Neural progenitor cell (in vitro differentiated cells): ENCODE measurements at regions not wholly inside any gene's neighbourhood (a gene's known extent, or its start where the extent isn't known, plus 50 kb on each side); places are given as distances from the start of the nearest gene placed in this dataset.

Experiments
- DNase-seq: peaks from one replicate; pipeline ENCODE4 v3.0.0-alpha.2; 2016; ENCODE audit warnings: low spot score
- H2AFZ ChIP-seq: fragments of 200-600 bp; sonication (generic); replicated peaks from 2 replicates; pipeline ENCODE4 v1.6.1; 2016; ENCODE audit warnings: antibody characterized with exemption
- H3F3A ChIP-seq: fragments of 200-600 bp; sonication (generic); 2 replicates; pipeline ENCODE4 v1.6.1; 2016; ENCODE audit warnings: antibody characterized with exemption, low read depth
- H3K27ac ChIP-seq: fragments of 200-600 bp; sonication (generic); 2 replicates; pipeline ENCODE4 v1.5.1; 2016; ENCODE audit warnings: mild to moderate bottlenecking
- H3K27me3 ChIP-seq: fragments of 200-600 bp; sonication (generic); 2 replicates; pipeline ENCODE4 v1.6.1; 2016; ENCODE audit warnings: mild to moderate bottlenecking, moderate library complexity
- H3K36me3 ChIP-seq: fragments of 200-600 bp; sonication (generic); 2 replicates; pipeline ENCODE4 v1.5.1; 2016
- H3K4me1 ChIP-seq: fragments of 200-600 bp; sonication (generic); 2 replicates; pipeline ENCODE4 v1.6.1; 2016; ENCODE audit warnings: mixed run types
- H3K4me2 ChIP-seq: fragments of 200-600 bp; sonication (generic); 2 replicates; pipeline ENCODE4 v1.6.1; 2016
- H3K4me3 ChIP-seq: fragments of 200-600 bp; sonication (generic); 2 replicates; pipeline ENCODE4 v1.5.1; 2016
- H3K79me2 ChIP-seq: fragments of 200-600 bp; sonication (generic); 2 replicates; pipeline ENCODE4 v1.6.1; 2016; ENCODE audit warnings: low read depth
- H3K9ac ChIP-seq: fragments of 200-600 bp; sonication (generic); 2 replicates; pipeline ENCODE4 v1.6.1; 2016
- H3K9me3 ChIP-seq: fragments of 200-600 bp; sonication (generic); 2 replicates; pipeline ENCODE4 v1.5.1; 2016; ENCODE audit warnings: low read depth
- H4K20me1 ChIP-seq: fragments of 200-600 bp; sonication (generic); 2 replicates; pipeline ENCODE4 v1.6.1; 2016; ENCODE audit warnings: low read depth
- H3K27ac Mint-ChIP-seq: 3 replicates; pipeline ENCODE4 v1.8.0; 2021; ENCODE audit warnings: mixed read lengths
- H3K27me3 Mint-ChIP-seq: 2 replicates; pipeline ENCODE4 v1.8.0; 2022; ENCODE audit warnings: low read depth, mild to moderate bottlenecking, inconsistent platforms, moderate library complexity, mixed read lengths; ENCODE audit not compliant: insufficient read depth
- H3K36me3 Mint-ChIP-seq: 3 replicates; pipeline ENCODE4 v1.8.0; 2021; ENCODE audit warnings: mixed read lengths
- H3K4me1 Mint-ChIP-seq: 3 replicates; pipeline ENCODE4 v1.8.0; 2021; ENCODE audit warnings: mixed read lengths
- H3K4me3 Mint-ChIP-seq: 3 replicates; pipeline ENCODE4 v1.8.0; 2021; ENCODE audit warnings: mild to moderate bottlenecking, moderate library complexity, mixed read lengths
- H3K9me3 Mint-ChIP-seq: 3 replicates; pipeline ENCODE4 v1.8.0; 2020; ENCODE audit warnings: mixed read lengths
- EZH2 ChIP-seq: fragments of 200-600 bp; sonication (generic); IDR thresholded peaks from 2 replicates; pipeline ENCODE4 v1.6.1; 2017; ENCODE audit warnings: antibody characterized with exemption, mild to moderate bottlenecking, moderate library complexity
- EZH2phosphoT487 ChIP-seq: fragments of 200-600 bp; sonication (generic); IDR thresholded peaks from 2 replicates; pipeline ENCODE4 v1.6.1; 2017; ENCODE audit warnings: antibody characterized with exemption
- TF ChIP-seq, protein P1 (sequence below): fragments of 200-600 bp; sonication (generic); IDR thresholded peaks from 2 replicates; pipeline ENCODE4 v1.5.1; 2017; ENCODE audit warnings: antibody characterized with exemption, mild to moderate bottlenecking

DNA sequence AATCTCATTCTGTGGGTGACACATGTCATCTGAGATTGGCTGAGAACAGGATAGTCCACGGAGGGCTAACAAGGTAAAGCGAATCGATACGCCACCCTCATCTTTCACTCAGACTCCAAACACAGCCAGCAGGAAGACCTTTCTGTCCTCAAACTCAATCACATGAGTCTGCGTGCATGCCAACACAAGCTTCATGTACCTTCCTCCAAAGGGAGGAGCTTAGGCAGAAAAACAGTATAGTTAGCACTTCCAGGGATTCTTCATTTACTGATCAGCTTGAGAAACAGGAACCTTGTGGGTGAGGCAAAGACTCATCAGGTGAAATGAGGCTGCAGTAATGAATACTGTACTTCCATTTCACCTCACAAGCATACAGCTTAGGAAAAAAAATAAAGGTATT, 767.1 kb upstream of the API5 start:
- no peaks in the 10 kb centered on the region for H3K4me1 ChIP-seq
- TF ChIP-seq EZH2phosphoT487 (no peak), EZH2 (no peak)
- TF ChIP-seq, protein P1, sequence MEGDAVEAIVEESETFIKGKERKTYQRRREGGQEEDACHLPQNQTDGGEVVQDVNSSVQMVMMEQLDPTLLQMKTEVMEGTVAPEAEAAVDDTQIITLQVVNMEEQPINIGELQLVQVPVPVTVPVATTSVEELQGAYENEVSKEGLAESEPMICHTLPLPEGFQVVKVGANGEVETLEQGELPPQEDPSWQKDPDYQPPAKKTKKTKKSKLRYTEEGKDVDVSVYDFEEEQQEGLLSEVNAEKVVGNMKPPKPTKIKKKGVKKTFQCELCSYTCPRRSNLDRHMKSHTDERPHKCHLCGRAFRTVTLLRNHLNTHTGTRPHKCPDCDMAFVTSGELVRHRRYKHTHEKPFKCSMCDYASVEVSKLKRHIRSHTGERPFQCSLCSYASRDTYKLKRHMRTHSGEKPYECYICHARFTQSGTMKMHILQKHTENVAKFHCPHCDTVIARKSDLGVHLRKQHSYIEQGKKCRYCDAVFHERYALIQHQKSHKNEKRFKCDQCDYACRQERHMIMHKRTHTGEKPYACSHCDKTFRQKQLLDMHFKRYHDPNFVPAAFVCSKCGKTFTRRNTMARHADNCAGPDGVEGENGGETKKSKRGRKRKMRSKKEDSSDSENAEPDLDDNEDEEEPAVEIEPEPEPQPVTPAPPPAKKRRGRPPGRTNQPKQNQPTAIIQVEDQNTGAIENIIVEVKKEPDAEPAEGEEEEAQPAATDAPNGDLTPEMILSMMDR = no peak
- H3K36me3 ChIP-seq = no peaks in the 10 kb centered on the region
- Mint-ChIP-seq H3K27ac (no peak overlapping the region), H3K4me1 (no peaks in the 10 kb centered on the region), H3K27me3 (no peaks in the 10 kb centered on the region), H3K9me3 (no peaks in the 10 kb centered on the region), H3K36me3 (no peaks in the 10 kb centered on the region), H3K4me3 (no peak overlapping the region)
- no peaks in the 10 kb centered on the region for H3K27me3 ChIP-seq
- no peak overlapping the region for H3K9ac ChIP-seq
- peak overlapping the region; percentile 47 for H2AFZ ChIP-seq
- no peaks in the 10 kb centered on the region for H3F3A ChIP-seq
- H3K4me2 ChIP-seq = no peak overlapping the region
- no peak for DNase-seq
- no peak overlapping the region for H3K27ac ChIP-seq
- no peak overlapping the region for H3K4me3 ChIP-seq
- no peaks in the 10 kb centered on the region for H3K79me2 ChIP-seq
- no peaks in the 10 kb centered on the region for H3K9me3 ChIP-seq
- no peaks in the 10 kb centered on the region for H4K20me1 ChIP-seq

- Mint-ChIP-seq H3K27ac (no peak overlapping the region), H3K9me3 (no peaks in the 10 kb centered on the region), H3K36me3 (no peaks in the 10 kb centered on the region), H3K4me3 (no peak overlapping the region), H3K27me3 (no peaks in the 10 kb centered on the region), H3K4me1 (no peaks in the 10 kb centered on the region)
- Histone ChIP-seq H3K9ac (no peak overlapping the region), H3K4me3 (no peak overlapping the region), H3K4me1 (no peaks in the 10 kb centered on the region), H4K20me1 (no peaks in the 10 kb centered on the region), H3K9me3 (no peaks in the 10 kb centered on the region), H3K36me3 (no peaks in the 10 kb centered on the region), H2AFZ (no peak overlapping the region), H3K79me2 (no peaks in the 10 kb centered on the region), H3K27ac (no peak overlapping the region), H3K27me3 (no peaks in the 10 kb centered on the region), H3K4me2 (no peak overlapping the region), H3F3A (no peaks in the 10 kb centered on the region)
- no peak for DNase-seq
- no peak for TF ChIP-seq EZH2phosphoT487
- TF ChIP-seq, protein P1 = no peak
- TF ChIP-seq EZH2 = no peak
These were observed 765.8 kb upstream of the API5 start for GRCh38 chr11:42545954-42546353.

DNA sequence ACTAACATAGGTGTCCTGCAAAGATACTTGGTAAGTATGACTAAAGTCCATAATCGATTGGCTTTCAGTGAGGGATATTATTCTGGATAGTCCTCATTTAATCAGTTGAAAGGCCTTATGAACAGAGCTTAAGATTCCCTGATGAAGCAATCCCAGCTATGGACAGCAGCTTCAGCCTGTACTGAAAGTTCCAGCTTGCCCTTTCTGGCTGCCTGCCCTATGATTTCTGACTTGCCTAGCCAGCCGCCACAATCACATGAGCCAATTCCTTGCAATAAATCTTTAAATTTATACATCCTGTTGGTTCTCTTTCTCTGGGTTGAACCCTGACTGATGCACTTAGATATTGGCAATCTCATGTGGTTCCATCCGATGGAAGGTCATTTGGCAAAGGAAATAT, 759.0 kb upstream of the API5 start:
- no peaks in the 10 kb centered on the region for H3K9me3 ChIP-seq
- Mint-ChIP-seq H3K4me3 (no peak overlapping the region), H3K9me3 (no peaks in the 10 kb centered on the region), H3K4me1 (no peaks in the 10 kb centered on the region), H3K27ac (no peak overlapping the region), H3K27me3 (no peaks in the 10 kb centered on the region), H3K36me3 (no peaks in the 10 kb centered on the region)
- no peak for DNase-seq
- H3K27ac ChIP-seq = no peak overlapping the region
- H3K4me2 ChIP-seq = no peak overlapping the region
- no peak overlapping the region for H2AFZ ChIP-seq
- H3K36me3 ChIP-seq = no peaks in the 10 kb centered on the region
- no peak overlapping the region for H3K9ac ChIP-seq
- no peaks in the 10 kb centered on the region for H3K79me2 ChIP-seq
- H3K4me1 ChIP-seq = no peaks in the 10 kb centered on the region
- no peaks in the 10 kb centered on the region for H4K20me1 ChIP-seq
- no peak overlapping the region for H3K4me3 ChIP-seq
- no peaks in the 10 kb centered on the region for H3K27me3 ChIP-seq
- TF ChIP-seq, protein P1 = no peak
- TF ChIP-seq EZH2phosphoT487 = no peak
- no peak for TF ChIP-seq EZH2
- H3F3A ChIP-seq = no peaks in the 10 kb centered on the region

DNA sequence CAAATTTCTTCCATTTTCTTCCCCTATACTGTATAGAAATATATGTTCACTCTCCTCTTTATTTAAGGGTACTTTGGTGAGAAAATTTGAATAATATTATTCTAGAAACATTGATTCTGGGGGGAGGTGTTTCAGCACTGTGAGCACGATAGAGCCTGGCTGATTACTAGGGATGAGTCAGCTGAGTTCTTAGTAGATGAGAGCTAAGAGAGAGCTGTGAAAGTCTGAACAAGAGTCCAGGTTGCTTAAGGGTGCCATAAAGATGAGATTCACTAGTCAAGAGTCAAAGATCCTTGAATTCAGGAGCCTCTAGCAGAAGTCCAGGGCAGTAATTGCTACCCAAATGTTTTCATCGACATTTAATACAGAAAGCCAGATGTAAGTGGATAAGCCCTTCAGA, 756.6 kb upstream of the API5 start:
- no peaks in the 10 kb centered on the region for H3K36me3 ChIP-seq
- no peak overlapping the region for H3K27ac ChIP-seq
- no peak overlapping the region for H3K4me3 ChIP-seq
- no peaks in the 10 kb centered on the region for H3K9me3 Mint-ChIP-seq
- no peaks in the 10 kb centered on the region for H3K27me3 Mint-ChIP-seq
- no peaks in the 10 kb centered on the region for H3K36me3 Mint-ChIP-seq
- H3K4me1 Mint-ChIP-seq = no peaks in the 10 kb centered on the region
- H3F3A ChIP-seq = no peaks in the 10 kb centered on the region
- no peak overlapping the region for H2AFZ ChIP-seq
- no peaks in the 10 kb centered on the region for H4K20me1 ChIP-seq
- TF ChIP-seq, protein P1 = no peak
- TF ChIP-seq EZH2phosphoT487 = no peak
- no peak for TF ChIP-seq EZH2
- H3K79me2 ChIP-seq = no peaks in the 10 kb centered on the region
- H3K4me3 Mint-ChIP-seq = no peak overlapping the region
- H3K4me2 ChIP-seq = no peak overlapping the region
- H3K4me1 ChIP-seq = no peaks in the 10 kb centered on the region
- no peak for DNase-seq
- H3K27ac Mint-ChIP-seq = no peak overlapping the region
- no peaks in the 10 kb centered on the region for H3K9me3 ChIP-seq
- no peaks in the 10 kb centered on the region for H3K27me3 ChIP-seq
- H3K9ac ChIP-seq = no peak overlapping the region
